GM18867 (cell line): ENCODE measurements at regions not wholly inside any gene's neighbourhood (a gene's known extent, or its start where the extent isn't known, plus 50 kb on each side); places are given as distances from the start of the nearest gene placed in this dataset.

Experiments used
- ATAC-seq: cut with Tn5 transposase; IDR thresholded peaks from one replicate; pipeline ENCODE4 v1.9.1; 2021; ENCODE audit warnings: mild to moderate bottlenecking, moderate library complexity; ENCODE audit not compliant: unreplicated experiment

DNA sequence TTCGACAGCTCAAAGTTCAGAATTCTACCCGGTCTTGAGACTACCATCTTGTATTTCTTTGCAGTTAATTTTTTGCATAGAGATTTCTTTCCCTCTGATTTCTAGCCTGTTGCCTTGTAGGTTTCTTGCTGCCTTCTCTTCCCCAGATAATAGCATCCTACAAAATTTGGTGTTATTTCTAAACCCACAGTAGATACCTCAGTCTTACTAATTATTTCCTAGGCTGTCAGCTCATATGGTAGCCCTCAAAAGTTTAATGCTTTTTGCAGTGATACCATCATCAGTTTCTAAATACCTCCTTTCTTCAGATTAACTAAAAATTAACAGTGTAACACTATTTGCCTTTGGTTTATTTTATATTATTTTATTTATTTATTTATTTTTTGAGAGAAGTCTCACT lies 61.9 kb upstream of the TMPO start:
- ATAC-seq, result no peak

DNA sequence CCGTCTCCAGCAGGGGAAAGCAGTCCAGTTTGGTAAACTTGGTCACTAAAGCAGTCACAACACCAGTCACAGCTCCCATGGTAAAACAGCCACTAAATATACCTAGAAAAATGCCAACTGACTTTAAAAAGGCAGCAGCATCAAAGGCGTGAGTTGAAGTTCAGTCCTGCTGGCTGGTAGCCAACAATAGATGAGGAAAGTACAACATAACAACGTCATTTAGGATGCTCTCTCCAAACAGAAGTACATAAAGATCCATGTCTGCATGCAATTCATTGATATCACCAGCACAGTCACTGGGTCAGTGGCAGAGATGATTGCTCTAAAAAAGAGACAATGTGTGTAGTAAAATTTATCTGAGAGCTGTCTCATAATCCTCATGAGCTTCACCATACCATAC lies 59.3 kb upstream of the TMPO start:
- no peak for ATAC-seq

DNA sequence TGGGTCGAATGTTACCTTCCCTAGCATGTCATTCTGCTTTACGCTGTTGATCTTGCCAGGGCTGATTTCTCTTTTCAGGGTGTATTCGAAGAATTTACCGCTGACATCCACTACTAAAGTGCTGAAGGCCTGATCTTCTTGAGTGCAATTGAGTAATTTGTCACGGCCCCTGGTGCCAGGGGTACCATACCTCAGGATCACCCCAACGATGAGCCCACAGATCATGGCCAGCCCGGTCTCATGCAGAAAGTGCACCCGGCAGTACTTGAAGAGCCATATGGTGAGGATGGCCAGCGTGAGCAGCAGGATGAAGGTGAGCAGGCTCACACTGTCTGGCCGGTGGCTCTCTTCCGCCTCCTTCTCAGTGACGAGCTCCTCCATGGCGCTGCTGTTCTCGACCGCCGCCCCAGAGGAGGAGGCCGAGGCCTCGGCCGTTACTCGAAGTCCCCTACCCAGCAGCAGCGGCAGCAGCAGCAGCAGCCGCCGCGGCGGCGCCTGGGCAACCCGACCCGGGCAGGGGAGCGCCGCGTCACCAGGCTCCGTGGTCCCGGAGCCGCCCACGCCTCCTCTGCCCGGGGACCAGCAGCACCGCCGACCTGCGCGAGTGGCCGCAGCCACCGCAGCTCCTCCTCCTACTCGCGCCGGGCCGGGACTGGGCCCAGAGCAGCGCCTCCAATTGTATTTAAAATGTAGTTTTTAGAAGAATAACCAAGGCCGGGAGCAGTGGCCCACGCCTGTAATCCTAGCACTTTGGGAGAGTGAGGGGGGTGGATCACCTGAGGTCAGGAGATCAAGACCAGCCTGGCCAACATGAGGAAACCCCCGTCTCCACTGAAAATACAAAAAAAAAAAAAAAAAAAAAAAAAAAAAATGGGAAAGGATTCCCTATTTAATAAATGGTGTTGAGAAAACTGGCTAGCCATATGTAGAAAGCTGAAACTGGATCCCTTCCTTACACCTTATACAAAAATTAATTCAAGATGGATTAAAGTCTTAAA lies 58.5 kb upstream of the TMPO start:
- ATAC-seq, result peak; percentile 95

DNA sequence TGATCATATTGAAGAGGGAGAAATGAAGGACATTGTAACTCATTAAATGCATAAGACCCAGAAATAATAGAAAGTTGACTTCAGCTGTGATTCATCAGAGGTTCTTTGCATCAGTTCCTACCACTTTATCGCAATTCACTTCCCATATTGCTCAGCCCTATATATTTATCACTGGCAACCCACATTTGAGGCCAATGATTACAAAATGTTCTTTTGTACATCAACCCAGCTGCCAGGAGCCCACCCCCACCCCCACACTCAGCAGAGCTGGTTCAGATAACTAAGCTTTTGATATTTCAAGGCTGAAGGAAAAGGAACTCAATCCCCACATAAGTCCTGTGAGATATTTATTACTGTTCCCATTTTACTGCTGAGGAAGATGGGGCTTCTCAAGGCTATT lies 51.2 kb upstream of the TMPO start:
- ATAC-seq, result no peak

DNA sequence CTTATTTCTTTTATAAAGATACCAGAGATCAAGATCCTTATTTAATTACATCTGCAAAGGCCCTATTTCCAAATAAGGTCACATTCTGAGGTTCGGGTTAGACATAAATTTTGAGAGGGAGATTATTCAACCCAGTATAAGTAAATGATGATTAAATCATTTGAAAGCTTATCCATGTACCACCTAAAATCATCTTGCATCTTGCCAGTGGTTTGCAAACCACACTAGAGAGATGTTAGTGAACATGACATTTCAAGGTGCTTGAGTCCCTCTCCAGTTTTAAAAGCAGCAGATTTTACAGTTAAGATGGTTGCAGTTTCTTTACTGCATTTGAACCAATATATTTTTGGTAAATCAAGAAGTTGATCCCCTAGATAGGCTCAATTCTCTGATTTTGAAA lies 49.9 kb upstream of the TMPO start:
- no peak for ATAC-seq
